Ishikawa (cell line): ENCODE measurements at regions not wholly inside any gene's neighbourhood (a gene's known extent, or its start where the extent isn't known, plus 50 kb on each side); places are given as distances from the start of the nearest gene placed in this dataset.

Experiments used
- CEBPB ChIP-seq: IDR thresholded peaks from 2 replicates; pipeline ENCODE4 v1.6.1; 2012
- CREB1 ChIP-seq: IDR thresholded peaks from 2 replicates; pipeline ENCODE4 v1.6.1; 2012; ENCODE audit warnings: low read depth
- EGR1 ChIP-seq: IDR thresholded peaks from 2 replicates; pipeline ENCODE4 v1.6.1; 2012
- EP300 ChIP-seq: IDR thresholded peaks from 2 replicates; pipeline ENCODE4 v1.6.1; 2012; ENCODE audit warnings: borderline replicate concordance
- FOXM1 ChIP-seq: IDR thresholded peaks from 2 replicates; pipeline ENCODE4 v1.6.1; 2012; ENCODE audit warnings: low read depth, borderline replicate concordance
- MAX ChIP-seq: IDR thresholded peaks from 2 replicates; pipeline ENCODE4 v1.6.1; 2012
- NFIC ChIP-seq: IDR thresholded peaks from 2 replicates; pipeline ENCODE4 v1.6.1; 2012
- RAD21 ChIP-seq: IDR thresholded peaks from 2 replicates; pipeline ENCODE4 v1.6.1; 2012; ENCODE audit warnings: low read depth
- REST ChIP-seq: IDR thresholded peaks from 2 replicates; pipeline ENCODE4 v1.6.1; 2012; ENCODE audit warnings: low read depth, mild to moderate bottlenecking
- TAF1 ChIP-seq: IDR thresholded peaks from 2 replicates; pipeline ENCODE4 v1.6.1; 2012; ENCODE audit warnings: low read depth, mild to moderate bottlenecking
- TCF12 ChIP-seq: IDR thresholded peaks from 2 replicates; pipeline ENCODE4 v1.6.1; 2012; ENCODE audit warnings: low read depth
- TEAD4 ChIP-seq: IDR thresholded peaks from 2 replicates; pipeline ENCODE4 v1.6.1; 2012
- YY1 ChIP-seq: IDR thresholded peaks from 2 replicates; pipeline ENCODE4 v1.6.1; 2012; ENCODE audit warnings: low read depth
- ZBTB7A ChIP-seq: IDR thresholded peaks from 2 replicates; pipeline ENCODE4 v1.6.1; 2012; ENCODE audit warnings: low read depth
- TF ChIP-seq, protein P1 (sequence below): IDR thresholded peaks from 2 replicates; pipeline ENCODE4 v1.6.1; 2012

DNA sequence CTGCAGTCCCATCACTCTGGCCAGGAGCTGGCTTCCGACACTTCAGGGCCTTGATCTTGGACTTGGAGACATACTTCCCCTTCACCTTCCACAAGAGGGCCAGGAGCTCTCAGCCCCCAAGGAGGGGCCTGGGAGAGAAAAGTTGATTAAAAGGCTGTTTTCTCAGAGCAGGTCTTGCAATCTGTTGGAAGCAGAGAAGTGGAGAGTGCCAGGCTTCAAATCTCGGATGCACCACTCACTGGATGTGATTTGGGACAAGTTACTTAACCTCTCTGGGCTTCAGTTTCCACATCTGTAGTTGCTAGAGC, 255.3 kb downstream of the CYP26B1 start:
- TF ChIP-seq YY1 = no peak
- no peak for TF ChIP-seq EP300
- TF ChIP-seq NFIC = no peak
- TF ChIP-seq TCF12 = no peak
- no peak for TF ChIP-seq EGR1
- TF ChIP-seq MAX = no peak
- TF ChIP-seq ZBTB7A = no peak
- TF ChIP-seq FOXM1 = no peak
- TF ChIP-seq, protein P1, sequence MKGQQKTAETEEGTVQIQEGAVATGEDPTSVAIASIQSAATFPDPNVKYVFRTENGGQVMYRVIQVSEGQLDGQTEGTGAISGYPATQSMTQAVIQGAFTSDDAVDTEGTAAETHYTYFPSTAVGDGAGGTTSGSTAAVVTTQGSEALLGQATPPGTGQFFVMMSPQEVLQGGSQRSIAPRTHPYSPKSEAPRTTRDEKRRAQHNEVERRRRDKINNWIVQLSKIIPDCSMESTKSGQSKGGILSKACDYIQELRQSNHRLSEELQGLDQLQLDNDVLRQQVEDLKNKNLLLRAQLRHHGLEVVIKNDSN = no peak
- no peak for TF ChIP-seq TEAD4
- TF ChIP-seq CREB1 = no peak

- TF ChIP-seq REST (no peak), RAD21 (no peak), TAF1 (no peak), TCF12 (no peak), ZBTB7A (no peak), EP300 (no peak), CEBPB (no peak), MAX (no peak), TEAD4 (no peak), CREB1 (no peak), FOXM1 (no peak), EGR1 (no peak), YY1 (no peak), NFIC (no peak)
- TF ChIP-seq, protein P1 = no peak
These were observed 255.8 kb downstream of the CYP26B1 start for GRCh38 chr2:71891719-71892422.

DNA sequence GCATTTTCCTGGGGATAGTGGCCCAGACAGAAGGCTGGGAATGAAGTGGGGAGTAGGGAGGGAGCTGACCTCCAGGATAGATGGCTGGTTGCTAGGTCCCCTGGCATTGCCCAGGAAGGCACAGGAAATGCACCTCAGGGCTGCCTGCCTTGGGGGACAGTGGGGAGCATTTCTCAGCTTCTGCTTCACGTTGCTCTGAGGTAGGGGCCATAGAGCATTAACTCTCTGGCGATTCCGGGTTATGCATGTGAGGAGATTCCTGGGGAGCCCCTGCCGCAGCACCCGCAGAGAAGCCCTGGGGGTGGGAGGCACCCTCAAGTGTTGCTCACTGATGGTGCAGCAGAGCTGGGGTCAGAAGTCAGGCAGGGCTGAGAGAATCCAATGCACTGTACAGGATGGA, 256.5 kb downstream of the CYP26B1 start:
- no peak for TF ChIP-seq TAF1
- no peak for TF ChIP-seq NFIC
- TF ChIP-seq YY1 = no peak
- TF ChIP-seq ZBTB7A = no peak
- TF ChIP-seq CEBPB = no peak
- TF ChIP-seq EP300 = no peak
- TF ChIP-seq CREB1 = no peak
- no peak for TF ChIP-seq REST
- TF ChIP-seq RAD21 = no peak
- TF ChIP-seq TCF12 = no peak
- TF ChIP-seq TEAD4 = no peak

DNA sequence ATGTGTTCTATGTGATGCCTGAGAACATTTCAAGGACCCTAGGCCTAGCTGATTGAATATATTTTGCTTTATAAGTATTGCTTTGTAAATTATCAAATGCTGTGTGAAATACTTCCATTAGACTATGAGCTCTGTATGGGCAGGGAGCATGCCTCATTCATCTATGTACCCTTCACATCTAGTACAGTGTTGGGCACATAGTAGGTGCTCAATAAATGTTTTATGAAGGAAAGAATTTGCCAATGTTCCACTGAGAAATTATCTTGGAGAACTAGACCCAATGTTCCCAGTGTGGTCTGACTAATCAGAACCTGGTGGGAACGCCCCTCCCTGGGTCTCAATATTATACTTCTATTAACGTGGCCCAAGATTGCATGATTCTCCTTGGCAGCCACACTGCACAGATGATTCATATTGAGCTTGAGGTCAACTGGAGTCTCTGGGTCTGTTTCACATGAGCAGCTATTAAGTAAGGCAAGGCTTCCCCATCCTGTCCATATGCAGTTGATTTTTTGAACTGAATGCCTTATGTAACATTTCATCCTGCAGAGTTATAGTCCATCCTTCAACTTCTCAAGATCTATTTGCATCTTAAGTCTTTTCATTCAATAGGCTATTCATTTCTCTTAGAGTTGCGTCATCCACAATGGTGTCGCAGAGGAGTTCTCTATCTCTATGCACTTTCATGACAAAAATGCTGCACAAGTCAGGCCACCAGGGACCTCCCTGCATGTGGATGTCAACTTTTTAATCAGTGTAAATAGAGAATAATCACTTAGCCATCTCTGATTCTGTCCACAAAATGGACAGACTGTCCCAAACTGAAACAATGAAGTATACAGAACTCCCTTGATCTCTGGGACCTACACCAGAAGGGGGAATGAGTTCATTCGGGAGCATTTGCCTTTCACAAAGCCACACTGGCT, 257.6 kb downstream of the CYP26B1 start:
- TF ChIP-seq CEBPB = no peak
- no peak for TF ChIP-seq MAX
- no peak for TF ChIP-seq YY1
- TF ChIP-seq CREB1 = no peak
- no peak for TF ChIP-seq ZBTB7A
- no peak for TF ChIP-seq TCF12
- TF ChIP-seq, protein P1 = no peak
- TF ChIP-seq EGR1 = no peak
- TF ChIP-seq EP300 = no peak
- no peak for TF ChIP-seq TAF1
- no peak for TF ChIP-seq FOXM1
- TF ChIP-seq REST = no peak
- no peak for TF ChIP-seq RAD21
- no peak for TF ChIP-seq TEAD4
- no peak for TF ChIP-seq NFIC
